22Rv1 (cell line): ENCODE measurements at regions not wholly inside any gene's neighbourhood (a gene's known extent, or its start where the extent isn't known, plus 50 kb on each side); places are given as distances from the start of the nearest gene placed in this dataset.

ENCODE experiments used
- ZFX ChIP-seq: fragments of 450-650 bp; IDR thresholded peaks from 2 replicates; pipeline ENCODE4 v1.6.1; 2017; ENCODE audit warnings: antibody characterized with exemption, borderline replicate concordance
- TF ChIP-seq, protein P1 (sequence below): fragments of 450-650 bp; IDR thresholded peaks from 2 replicates; pipeline ENCODE4 v1.5.1; 2017; ENCODE audit warnings: mild to moderate bottlenecking

- TF ChIP-seq, protein P1, sequence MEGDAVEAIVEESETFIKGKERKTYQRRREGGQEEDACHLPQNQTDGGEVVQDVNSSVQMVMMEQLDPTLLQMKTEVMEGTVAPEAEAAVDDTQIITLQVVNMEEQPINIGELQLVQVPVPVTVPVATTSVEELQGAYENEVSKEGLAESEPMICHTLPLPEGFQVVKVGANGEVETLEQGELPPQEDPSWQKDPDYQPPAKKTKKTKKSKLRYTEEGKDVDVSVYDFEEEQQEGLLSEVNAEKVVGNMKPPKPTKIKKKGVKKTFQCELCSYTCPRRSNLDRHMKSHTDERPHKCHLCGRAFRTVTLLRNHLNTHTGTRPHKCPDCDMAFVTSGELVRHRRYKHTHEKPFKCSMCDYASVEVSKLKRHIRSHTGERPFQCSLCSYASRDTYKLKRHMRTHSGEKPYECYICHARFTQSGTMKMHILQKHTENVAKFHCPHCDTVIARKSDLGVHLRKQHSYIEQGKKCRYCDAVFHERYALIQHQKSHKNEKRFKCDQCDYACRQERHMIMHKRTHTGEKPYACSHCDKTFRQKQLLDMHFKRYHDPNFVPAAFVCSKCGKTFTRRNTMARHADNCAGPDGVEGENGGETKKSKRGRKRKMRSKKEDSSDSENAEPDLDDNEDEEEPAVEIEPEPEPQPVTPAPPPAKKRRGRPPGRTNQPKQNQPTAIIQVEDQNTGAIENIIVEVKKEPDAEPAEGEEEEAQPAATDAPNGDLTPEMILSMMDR = peak; percentile 69
- TF ChIP-seq ZFX = no peak
Measured at GRCh38 chr1:30085811-30086770, 637.3 kb downstream of the MATN1 start.
